Progenitor cell of endocrine pancreas (in vitro differentiated cells): ENCODE measurements at regions not wholly inside any gene's neighbourhood (a gene's known extent, or its start where the extent isn't known, plus 50 kb on each side); places are given as distances from the start of the nearest gene placed in this dataset.
"Not testable (repeated sequence)": the region's sequence is repeated elsewhere in the genome, so short reads cannot be mapped to it uniquely, and the experiment has no call there.

Experiments used
- DNase-seq: peaks from one replicate; pipeline ENCODE4 v3.0.0; 2021; ENCODE audit warnings: low spot score; ENCODE audit not compliant: unreplicated experiment
- H3K27ac Mint-ChIP-seq: 2 replicates; pipeline ENCODE4 v1.8.0; 2021; ENCODE audit warnings: mild to moderate bottlenecking, moderate library complexity, mixed read lengths
- H3K27me3 Mint-ChIP-seq: 2 replicates; pipeline ENCODE4 v1.8.0; 2021; ENCODE audit warnings: mixed read lengths
- H3K36me3 Mint-ChIP-seq: 2 replicates; pipeline ENCODE4 v1.8.0; 2022; ENCODE audit warnings: mixed read lengths; ENCODE audit not compliant: insufficient read depth
- H3K4me1 Mint-ChIP-seq: 2 replicates; pipeline ENCODE4 v1.8.0; 2021; ENCODE audit warnings: low read depth, mixed read lengths
- H3K4me3 Mint-ChIP-seq: 2 replicates; pipeline ENCODE4 v1.8.0; 2021; ENCODE audit warnings: low read depth, mild to moderate bottlenecking, moderate library complexity, mixed read lengths
- H3K9me3 Mint-ChIP-seq: 2 replicates; pipeline ENCODE4 v1.8.0; 2021; ENCODE audit warnings: low read depth, mixed read lengths
- TF ChIP-seq, protein P1 (sequence below): fragments of 200-600 bp; sonication (generic); IDR thresholded peaks from one replicate; pipeline ENCODE4 v1.5.0; 2021; ENCODE audit warnings: antibody characterized with exemption, mild to moderate bottlenecking; ENCODE audit not compliant: unreplicated experiment

DNA sequence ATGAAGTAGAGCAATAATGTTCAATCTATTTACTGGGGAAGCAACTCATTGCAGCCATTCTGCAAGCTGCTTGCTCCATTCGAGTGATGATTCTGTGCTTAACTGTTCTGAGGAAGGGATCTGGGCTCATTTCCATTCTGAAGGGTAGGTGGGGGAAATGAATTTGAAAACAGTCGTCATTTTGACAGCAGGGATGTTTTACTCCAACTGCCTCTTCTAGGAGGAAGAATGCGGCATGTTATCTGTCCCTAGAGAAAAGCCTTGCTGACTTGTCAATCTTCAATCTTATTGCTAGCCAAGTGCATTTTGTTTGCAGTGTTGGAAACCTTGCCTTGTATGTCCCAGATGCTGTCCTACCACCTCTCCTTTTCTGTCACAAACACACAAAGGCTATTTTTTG, 105.9 kb downstream of the PRDM13 start:
- Mint-ChIP-seq H3K4me1 (no peaks in the 10 kb centered on the region), H3K4me3 (no peak overlapping the region), H3K9me3 (peaks cover 9% of the 10 kb centered on the region), H3K27ac (no peak overlapping the region), H3K27me3 (no peaks in the 10 kb centered on the region), H3K36me3 (no peaks in the 10 kb centered on the region)
- TF ChIP-seq, protein P1, sequence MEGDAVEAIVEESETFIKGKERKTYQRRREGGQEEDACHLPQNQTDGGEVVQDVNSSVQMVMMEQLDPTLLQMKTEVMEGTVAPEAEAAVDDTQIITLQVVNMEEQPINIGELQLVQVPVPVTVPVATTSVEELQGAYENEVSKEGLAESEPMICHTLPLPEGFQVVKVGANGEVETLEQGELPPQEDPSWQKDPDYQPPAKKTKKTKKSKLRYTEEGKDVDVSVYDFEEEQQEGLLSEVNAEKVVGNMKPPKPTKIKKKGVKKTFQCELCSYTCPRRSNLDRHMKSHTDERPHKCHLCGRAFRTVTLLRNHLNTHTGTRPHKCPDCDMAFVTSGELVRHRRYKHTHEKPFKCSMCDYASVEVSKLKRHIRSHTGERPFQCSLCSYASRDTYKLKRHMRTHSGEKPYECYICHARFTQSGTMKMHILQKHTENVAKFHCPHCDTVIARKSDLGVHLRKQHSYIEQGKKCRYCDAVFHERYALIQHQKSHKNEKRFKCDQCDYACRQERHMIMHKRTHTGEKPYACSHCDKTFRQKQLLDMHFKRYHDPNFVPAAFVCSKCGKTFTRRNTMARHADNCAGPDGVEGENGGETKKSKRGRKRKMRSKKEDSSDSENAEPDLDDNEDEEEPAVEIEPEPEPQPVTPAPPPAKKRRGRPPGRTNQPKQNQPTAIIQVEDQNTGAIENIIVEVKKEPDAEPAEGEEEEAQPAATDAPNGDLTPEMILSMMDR = no peak
- DNase-seq = no peak

DNA sequence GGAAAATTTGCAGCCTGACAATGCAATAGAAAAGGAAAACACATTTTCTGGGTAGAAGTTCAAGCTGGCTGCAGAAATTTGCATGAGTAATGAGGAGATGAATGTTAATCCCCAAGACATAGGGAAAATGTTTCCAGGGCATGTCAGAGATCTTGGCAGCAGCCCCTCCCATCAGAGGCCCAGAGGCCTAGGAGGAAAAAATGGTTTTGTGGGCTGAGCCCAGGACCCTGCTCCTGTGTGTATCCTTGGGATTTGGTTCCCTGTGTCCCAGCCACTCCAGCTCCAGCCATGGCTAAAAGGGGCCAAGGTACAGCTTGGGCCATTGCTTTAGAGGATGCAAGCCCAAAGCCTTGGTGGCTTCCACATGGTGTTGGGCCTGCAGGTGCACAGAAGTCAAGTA, 115.4 kb downstream of the PRDM13 start:
- not testable (repeated sequence) for H3K27me3 Mint-ChIP-seq, H3K27ac Mint-ChIP-seq, H3K4me1 Mint-ChIP-seq, DNase-seq, H3K4me3 Mint-ChIP-seq, H3K36me3 Mint-ChIP-seq
- peaks cover 11% of the 10 kb centered on the region for H3K9me3 Mint-ChIP-seq

DNA sequence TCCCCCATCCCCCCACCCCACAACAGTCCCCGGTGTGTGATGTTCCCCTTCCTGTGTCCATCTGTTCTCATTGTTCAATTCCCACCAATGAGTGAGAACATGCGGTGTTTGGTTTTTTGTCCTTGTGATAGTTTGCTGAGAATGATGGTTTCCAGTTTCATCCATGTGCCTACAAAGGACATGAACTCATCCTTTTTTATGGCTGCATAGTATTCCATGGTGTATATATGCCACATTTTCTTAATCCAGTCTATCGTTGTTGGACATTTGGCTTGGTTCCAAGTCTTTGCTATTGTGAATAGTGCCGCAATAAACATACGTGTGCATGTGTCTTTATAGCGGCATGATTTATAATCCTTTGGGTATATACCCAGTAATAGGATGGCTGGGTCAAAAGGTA, 123.6 kb downstream of the PRDM13 start:
- H3K4me1 Mint-ChIP-seq, H3K27ac Mint-ChIP-seq, H3K36me3 Mint-ChIP-seq, DNase-seq, H3K27me3 Mint-ChIP-seq, H3K9me3 Mint-ChIP-seq, H3K4me3 Mint-ChIP-seq: not testable (repeated sequence)

DNA sequence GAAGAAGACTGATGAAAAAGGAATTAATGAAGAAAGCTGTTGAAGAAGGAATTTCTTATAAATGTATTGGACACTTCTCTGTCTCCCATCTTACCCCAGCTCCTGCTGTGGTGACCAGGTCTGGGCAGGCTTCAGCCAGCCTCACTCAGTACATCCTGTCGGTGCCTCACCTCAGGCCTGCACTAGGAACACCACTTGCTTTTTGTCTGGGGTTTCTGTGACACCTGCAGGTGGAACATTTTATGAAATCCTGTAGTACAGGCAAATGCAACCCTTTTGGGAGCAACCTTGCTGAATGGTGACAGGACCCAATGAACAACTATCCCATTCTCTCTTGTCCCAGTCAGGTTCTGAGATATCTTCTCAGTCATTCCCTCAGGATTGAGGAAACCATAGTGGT, 129.7 kb downstream of the PRDM13 start:
- no peaks in the 10 kb centered on the region for H3K9me3 Mint-ChIP-seq
- no peaks in the 10 kb centered on the region for H3K4me1 Mint-ChIP-seq
- H3K36me3 Mint-ChIP-seq = no peaks in the 10 kb centered on the region
- no peak overlapping the region for H3K27ac Mint-ChIP-seq
- TF ChIP-seq, protein P1 = no peak
- peaks cover 46% of the 10 kb centered on the region for H3K27me3 Mint-ChIP-seq
- no peak for DNase-seq
- no peak overlapping the region for H3K4me3 Mint-ChIP-seq

DNA sequence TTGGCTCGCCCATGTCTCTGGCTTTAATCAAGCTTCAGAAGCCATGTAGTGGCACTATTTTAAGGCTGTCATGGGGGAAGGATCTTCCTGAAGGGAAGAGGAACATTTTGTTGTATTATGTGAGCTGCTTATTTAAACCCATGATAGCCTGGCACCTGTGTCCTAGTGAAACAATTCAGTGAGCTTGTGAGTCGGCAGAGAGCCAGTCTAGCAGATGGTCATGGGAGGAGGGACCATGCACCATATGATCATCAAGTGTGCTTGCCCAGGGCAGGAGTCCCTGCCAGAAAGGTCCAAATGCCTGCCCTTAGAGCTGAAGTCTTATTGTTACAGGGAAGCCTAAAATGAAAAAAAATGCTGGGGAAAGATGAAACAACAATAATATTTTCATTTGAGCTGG, 132.9 kb downstream of the PRDM13 start:
- no peak overlapping the region for H3K4me3 Mint-ChIP-seq
- no peak overlapping the region for H3K27ac Mint-ChIP-seq
- peaks cover 65% of the 10 kb centered on the region for H3K27me3 Mint-ChIP-seq
- DNase-seq = no peak
- H3K4me1 Mint-ChIP-seq = no peaks in the 10 kb centered on the region
- TF ChIP-seq, protein P1 = no peak
- H3K9me3 Mint-ChIP-seq = no peaks in the 10 kb centered on the region
- H3K36me3 Mint-ChIP-seq = no peaks in the 10 kb centered on the region

DNA sequence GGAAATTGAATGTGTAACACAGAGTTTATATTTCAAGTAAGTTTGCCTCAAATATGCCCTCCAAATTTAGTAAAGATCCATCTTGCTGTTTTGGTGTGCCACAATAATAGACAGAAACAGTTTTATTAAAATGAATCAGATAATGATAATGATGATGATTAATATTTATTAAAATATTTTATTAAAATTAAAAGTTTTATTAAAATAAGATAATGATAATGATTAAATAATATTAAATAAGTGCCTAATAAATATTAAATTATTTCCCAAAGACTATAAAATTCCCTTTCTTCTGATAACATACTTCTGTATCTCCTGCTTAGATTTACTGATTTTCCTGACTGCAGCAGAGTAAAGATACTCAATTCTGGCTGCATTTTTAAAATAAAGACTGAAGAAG, 134.5 kb downstream of the PRDM13 start:
- H3K36me3 Mint-ChIP-seq = no peaks in the 10 kb centered on the region
- no peak overlapping the region for H3K4me3 Mint-ChIP-seq
- no peak for DNase-seq
- no peaks in the 10 kb centered on the region for H3K9me3 Mint-ChIP-seq
- H3K4me1 Mint-ChIP-seq = no peaks in the 10 kb centered on the region
- TF ChIP-seq, protein P1 = no peak
- H3K27ac Mint-ChIP-seq = no peak overlapping the region
- peaks cover 65% of the 10 kb centered on the region for H3K27me3 Mint-ChIP-seq
